A549 (cell line): ENCODE measurements at regions not wholly inside any gene's neighbourhood (a gene's known extent, or its start where the extent isn't known, plus 50 kb on each side); places are given as distances from the start of the nearest gene placed in this dataset.

Source experiments
- ATAC-seq, 2 experiments: fragments of 200-7000 bp in 1 of 2; fragments of >200 bp in 1 of 2; cut with Nextera tagmentation in 1 of 2; cut with Tn5 transposase in 1 of 2; 3 replicates each; pipeline versions ENCODE4 v1.8.0 to v1.9.1; 2018 to 2020; ENCODE audit warnings: mild to moderate bottlenecking in 1 of 2, moderate library complexity in 1 of 2
- CTCF ChIA-PET: fragments of 300-600 bp; sonication (Branson Sonifier 250); formaldehyde crosslinking; extraction: SDS; loops from one replicate; lab custom pipeline; 2021; ENCODE audit warnings: antibody characterized with exemption, inconsistent platforms; lab: Yijun Ruan, JAX
- POLR2A ChIA-PET: fragments of 350-600 bp; formaldehyde crosslinking; extraction: SDS; loops from one replicate; lab custom pipeline; 2021; ENCODE audit warnings: antibody characterized with exemption, inconsistent platforms; lab: Yijun Ruan, JAX
- DNase-seq, 2 experiments: peaks; one replicate each; pipeline versions ENCODE4 v3.0.0 to v3.0.0-alpha.2; 2011 to 2016; ENCODE audit warnings: low read depth in 1 of 2, low spot score in 1 of 2
- FAIRE-seq: peaks from 2 replicates; lab custom pipeline; 2011; peaks lifted over from hg19 to GRCh38; lab: Jason Lieb, UNC
- H3K27ac ChIP-seq, 2 experiments: fragments of >200 bp; sonication (Bioruptor Twin); formaldehyde crosslinking; 3 replicates each; pipeline ENCODE4 v1.5.1; 2016 to 2017
- H3K4me1 ChIP-seq: fragments of >200 bp; sonication (Bioruptor Twin); formaldehyde crosslinking; 3 replicates; pipeline ENCODE4 v1.6.1; 2016
- H3K4me2 ChIP-seq: fragments of >200 bp; sonication (Bioruptor Twin); formaldehyde crosslinking; 3 replicates; pipeline ENCODE4 v1.6.1; 2016
- H3K4me3 ChIP-seq: fragments of >200 bp; sonication (Bioruptor Twin); formaldehyde crosslinking; 3 replicates; pipeline ENCODE4 v1.5.1; 2016
- H3K9me3 ChIP-seq: fragments of >200 bp; sonication (Bioruptor Twin); formaldehyde crosslinking; 3 replicates; pipeline ENCODE4 v1.6.1; 2016
- CBX2 ChIP-seq: fragments of 200-600 bp; sonication (generic); IDR thresholded peaks from 2 replicates; pipeline ENCODE4 v1.6.1; 2016; ENCODE audit warnings: low read depth, mild to moderate bottlenecking, borderline replicate concordance
- CHD2 ChIP-seq: fragments of 150-350 bp; IDR thresholded peaks from 2 replicates; pipeline ENCODE4 v1.6.1; 2014; ENCODE audit warnings: low read length; ENCODE audit not compliant: partially characterized antibody
- EHF ChIP-seq: fragments of 250-450 bp; sonication (Bioruptor Pico); IDR thresholded peaks from 2 replicates; pipeline ENCODE4 v1.5.0; 2020; ENCODE audit warnings: mild to moderate bottlenecking
- ESRRA ChIP-seq: fragments of 150-350 bp; IDR thresholded peaks from 2 replicates; pipeline ENCODE4 v1.6.1; 2014; ENCODE audit warnings: mild to moderate bottlenecking, low read length, borderline replicate concordance
- GATA3 ChIP-seq: IDR thresholded peaks from 2 replicates; pipeline ENCODE4 v1.6.1; 2012; ENCODE audit warnings: borderline replicate concordance
- HDAC2 ChIP-seq: fragments of 200-600 bp; sonication (generic); IDR thresholded peaks from 2 replicates; pipeline ENCODE4 v1.6.1; 2016
- HEYL ChIP-seq: fragments of 250-450 bp; sonication (Bioruptor Pico); IDR thresholded peaks from 2 replicates; pipeline ENCODE4 v1.8.0; 2021; ENCODE audit warnings: mild to moderate bottlenecking, moderate library complexity
- HOXB5 ChIP-seq: fragments of 250-450 bp; sonication (Bioruptor Pico); IDR thresholded peaks from 2 replicates; pipeline ENCODE4 v1.5.0; 2020; ENCODE audit warnings: mild to moderate bottlenecking, moderate library complexity
- JUN ChIP-seq, 2 experiments: fragments of >200 bp; sonication (Bioruptor Twin); formaldehyde crosslinking; IDR thresholded peaks; 2 replicates in 1 of 2; 3 replicates in 1 of 2; pipeline ENCODE4 v1.6.1; 2016 to 2017
- JUNB ChIP-seq: fragments of >200 bp; sonication (Bioruptor Twin); formaldehyde crosslinking; IDR thresholded peaks from 2 replicates; pipeline ENCODE4 v1.6.1; 2016
- KDM5A ChIP-seq: fragments of 200-600 bp; sonication (generic); IDR thresholded peaks from 2 replicates; pipeline ENCODE4 v1.6.1; 2016; ENCODE audit warnings: antibody characterized with exemption, mild to moderate bottlenecking
- MAZ ChIP-seq: fragments of 150-350 bp; IDR thresholded peaks from 2 replicates; pipeline ENCODE4 v1.6.1; 2014; ENCODE audit warnings: antibody characterized with exemption, low read depth, low read length, borderline replicate concordance
- NFE2L2 ChIP-seq: fragments of 150-350 bp; conservative IDR thresholded peaks from 2 replicates; pipeline ENCODE4 v1.6.1; 2014; ENCODE audit warnings: low read length
- NPAS2 ChIP-seq: fragments of 250-450 bp; sonication (Bioruptor Pico); IDR thresholded peaks from 2 replicates; pipeline ENCODE4 v1.8.0; 2022; ENCODE audit warnings: mild to moderate bottlenecking, moderate library complexity, borderline replicate concordance
- NR3C1 ChIP-seq: fragments of >200 bp; sonication (Bioruptor Twin); formaldehyde crosslinking; IDR thresholded peaks from 3 replicates; pipeline ENCODE4 v1.6.1; 2017
- PHF8 ChIP-seq: fragments of 200-600 bp; sonication (generic); IDR thresholded peaks from 2 replicates; pipeline ENCODE4 v1.6.1; 2016; ENCODE audit warnings: low read depth, mild to moderate bottlenecking, antibody characterized with exemption, moderate library complexity, borderline replicate concordance
- POLR2AphosphoS2 ChIP-seq: conservative IDR thresholded peaks from 2 replicates; pipeline ENCODE4 v1.6.1; 2012; ENCODE audit warnings: low read length, improper control_type of control experiment, inconsistent platforms
- RFX5 ChIP-seq: fragments of 450-650 bp; IDR thresholded peaks from 2 replicates; pipeline ENCODE4 v1.7.1; 2014; ENCODE audit warnings: antibody characterized with exemption, mild to moderate bottlenecking, moderate library complexity
- SMC3 ChIP-seq: fragments of >200 bp; sonication (Bioruptor Twin); formaldehyde crosslinking; IDR thresholded peaks from 3 replicates; pipeline ENCODE4 v1.6.1; 2018; ENCODE audit warnings: inconsistent platforms
- SREBF2 ChIP-seq: fragments of 450-650 bp; IDR thresholded peaks from 2 replicates; pipeline ENCODE4 v1.6.1; 2014; ENCODE audit warnings: mild to moderate bottlenecking, moderate library complexity
- TFCP2L1 ChIP-seq: fragments of 250-450 bp; sonication (Bioruptor Pico); IDR thresholded peaks from 2 replicates; pipeline ENCODE4 v1.5.0; 2021; ENCODE audit warnings: mild to moderate bottlenecking
- TP53 ChIP-seq: fragments of 250-450 bp; sonication (Bioruptor Pico); IDR thresholded peaks from 2 replicates; pipeline ENCODE4 v1.5.0; 2021; ENCODE audit warnings: mild to moderate bottlenecking, moderate library complexity
- ZC3H11A ChIP-seq: fragments of 450-650 bp; IDR thresholded peaks from 2 replicates; pipeline ENCODE4 v1.6.1; 2014; ENCODE audit warnings: antibody characterized with exemption, mild to moderate bottlenecking
- ZFP36 ChIP-seq: fragments of 450-650 bp; IDR thresholded peaks from 2 replicates; pipeline ENCODE4 v1.6.1; 2014; ENCODE audit warnings: borderline replicate concordance; ENCODE audit not compliant: partially characterized antibody
- ZNF302 ChIP-seq: fragments of 250-450 bp; sonication (Bioruptor Pico); IDR thresholded peaks from 2 replicates; pipeline ENCODE4 v1.9.0; 2021; ENCODE audit warnings: inconsistent platforms, mild to moderate bottlenecking, moderate library complexity
- WGBS: methylation state at CpG from one replicate; pipeline ENCODE4 v1.1.6; 2017; ENCODE audit errors: missing lambda C conversion rate; 5-methylcytosine and 5-hydroxymethylcytosine counted together
- TF ChIP-seq, protein P1 (sequence below): IDR thresholded peaks from 2 replicates; pipeline ENCODE4 v1.6.1; 2012
- TF ChIP-seq, protein P2 (sequence below): fragments of 250-450 bp; sonication (Bioruptor Pico); IDR thresholded peaks from 2 replicates; pipeline ENCODE4 v1.5.0; 2020; ENCODE audit warnings: low read depth, mild to moderate bottlenecking, moderate library complexity
- TF ChIP-seq, protein P3 (sequence below): fragments of >200 bp; sonication (Bioruptor Twin); formaldehyde crosslinking; IDR thresholded peaks from 3 replicates; pipeline ENCODE4 v1.5.1; 2016
- TF ChIP-seq, protein P4 (sequence below): fragments of 150-350 bp; IDR thresholded peaks from 2 replicates; pipeline ENCODE4 v1.6.1; 2014; ENCODE audit warnings: low read depth, mild to moderate bottlenecking, low read length
- TF ChIP-seq, protein P5 (sequence below): fragments of 200-600 bp; sonication (generic); IDR thresholded peaks from 2 replicates; pipeline ENCODE4 v1.6.1; 2016; ENCODE audit warnings: antibody characterized with exemption, mild to moderate bottlenecking, moderate library complexity
- TF ChIP-seq, protein P6 (sequence below): IDR thresholded peaks from 2 replicates; pipeline ENCODE4 v1.6.1; 2012

DNA sequence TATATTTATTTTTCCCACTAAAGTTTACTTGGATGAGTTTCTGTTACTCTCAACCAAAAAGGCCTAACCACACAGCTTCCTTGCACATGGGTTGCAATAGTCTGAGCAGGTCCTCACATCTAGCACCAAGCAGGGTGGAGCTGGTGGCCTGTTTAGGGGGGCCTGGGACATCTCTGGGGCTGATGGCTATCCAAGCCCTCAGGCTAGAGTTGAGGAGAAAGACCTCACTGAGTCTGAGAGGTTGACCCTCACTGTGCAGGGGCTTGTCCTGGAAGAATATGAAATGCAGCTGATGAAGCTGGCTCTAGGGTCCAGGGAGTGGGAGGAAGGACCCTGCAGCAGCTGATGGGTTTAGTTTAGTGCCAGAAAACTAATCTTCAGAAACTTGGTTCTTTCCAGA lies 217.1 kb upstream of the MVB12B start:
- no peak for FAIRE-seq
- no peaks in the 10 kb centered on the region for H3K4me1 ChIP-seq
- ChIA-PET CTCF (no interaction called here), POLR2A (no interaction called here)
- H3K4me2 ChIP-seq, result no peak overlapping the region
- no peak overlapping the region for H3K27ac ChIP-seq
- no peak for ATAC-seq
- H3K9me3 ChIP-seq, result no peaks in the 10 kb centered on the region; the same call in 2 of the 3 replicates
- TF ChIP-seq POLR2AphosphoS2 (no peak), ESRRA (no peak), TFCP2L1 (CRISPR knock-in tag) (no peak), NR3C1 (no peak), ZC3H11A (no peak), PHF8 (no peak), KDM5A (no peak), NPAS2 (CRISPR knock-in tag) (no peak), JUNB (no peak), MAZ (no peak), RFX5 (no peak), HOXB5 (no peak), ZFP36 (no peak), EHF (CRISPR knock-in tag) (no peak), SMC3 (no peak), SREBF2 (no peak), HEYL (no peak), CHD2 (no peak), TP53 (CRISPR knock-in tag) (no peak)
- TF ChIP-seq, protein P1, sequence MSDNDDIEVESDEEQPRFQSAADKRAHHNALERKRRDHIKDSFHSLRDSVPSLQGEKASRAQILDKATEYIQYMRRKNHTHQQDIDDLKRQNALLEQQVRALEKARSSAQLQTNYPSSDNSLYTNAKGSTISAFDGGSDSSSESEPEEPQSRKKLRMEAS, result no peak
- H3K4me3 ChIP-seq, result no peak overlapping the region
- DNase-seq, result no peak

DNA sequence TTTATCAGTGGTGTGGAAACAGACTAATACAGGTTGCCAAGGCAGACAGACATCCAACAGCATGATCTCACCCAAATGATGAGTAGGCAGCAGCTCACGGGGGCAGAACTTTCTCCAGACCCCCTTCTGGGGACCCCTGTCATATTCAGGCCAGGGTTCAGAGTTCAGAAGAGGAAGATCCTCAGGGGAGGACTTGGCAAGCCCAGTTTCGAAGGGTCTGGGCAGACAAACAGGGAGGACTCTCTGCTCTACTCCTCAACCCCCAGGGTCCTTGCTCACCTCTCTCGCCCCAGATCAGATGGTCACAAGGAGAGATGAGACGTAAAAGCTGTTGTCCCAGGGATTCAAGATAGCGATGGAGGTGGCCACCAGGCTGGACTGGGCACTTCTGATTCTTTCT lies 215.1 kb upstream of the MVB12B start:
- no peaks in the 10 kb centered on the region for H3K4me1 ChIP-seq
- H3K27ac ChIP-seq, result no peak overlapping the region
- ChIA-PET CTCF (interaction anchor here (1.7 kb wide), 1 partner anchor 61 kb away, joined by 3 read pairs; no protein-coding TSS in a partner anchor), POLR2A (no interaction called here)
- no peaks in the 10 kb centered on the region; the same call in 2 of the 3 replicates for H3K9me3 ChIP-seq
- DNase-seq, result no peak
- TF ChIP-seq CBX2 (no peak), SREBF2 (no peak), HDAC2 (no peak), JUN (IDR thresholded peaks at IDR 0.05) (no peak), HOXB5 (no peak), ZFP36 (no peak), PHF8 (no peak), JUNB (no peak), ZNF302 (no peak), GATA3 (no peak), NFE2L2 (no peak), MAZ (no peak)
- TF ChIP-seq, protein P2, sequence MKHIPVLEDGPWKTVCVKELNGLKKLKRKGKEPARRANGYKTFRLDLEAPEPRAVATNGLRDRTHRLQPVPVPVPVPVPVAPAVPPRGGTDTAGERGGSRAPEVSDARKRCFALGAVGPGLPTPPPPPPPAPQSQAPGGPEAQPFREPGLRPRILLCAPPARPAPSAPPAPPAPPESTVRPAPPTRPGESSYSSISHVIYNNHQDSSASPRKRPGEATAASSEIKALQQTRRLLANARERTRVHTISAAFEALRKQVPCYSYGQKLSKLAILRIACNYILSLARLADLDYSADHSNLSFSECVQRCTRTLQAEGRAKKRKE (CRISPR knock-in tag), result no peak
- TF ChIP-seq, protein P3, sequence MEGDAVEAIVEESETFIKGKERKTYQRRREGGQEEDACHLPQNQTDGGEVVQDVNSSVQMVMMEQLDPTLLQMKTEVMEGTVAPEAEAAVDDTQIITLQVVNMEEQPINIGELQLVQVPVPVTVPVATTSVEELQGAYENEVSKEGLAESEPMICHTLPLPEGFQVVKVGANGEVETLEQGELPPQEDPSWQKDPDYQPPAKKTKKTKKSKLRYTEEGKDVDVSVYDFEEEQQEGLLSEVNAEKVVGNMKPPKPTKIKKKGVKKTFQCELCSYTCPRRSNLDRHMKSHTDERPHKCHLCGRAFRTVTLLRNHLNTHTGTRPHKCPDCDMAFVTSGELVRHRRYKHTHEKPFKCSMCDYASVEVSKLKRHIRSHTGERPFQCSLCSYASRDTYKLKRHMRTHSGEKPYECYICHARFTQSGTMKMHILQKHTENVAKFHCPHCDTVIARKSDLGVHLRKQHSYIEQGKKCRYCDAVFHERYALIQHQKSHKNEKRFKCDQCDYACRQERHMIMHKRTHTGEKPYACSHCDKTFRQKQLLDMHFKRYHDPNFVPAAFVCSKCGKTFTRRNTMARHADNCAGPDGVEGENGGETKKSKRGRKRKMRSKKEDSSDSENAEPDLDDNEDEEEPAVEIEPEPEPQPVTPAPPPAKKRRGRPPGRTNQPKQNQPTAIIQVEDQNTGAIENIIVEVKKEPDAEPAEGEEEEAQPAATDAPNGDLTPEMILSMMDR, result no peak
- TF ChIP-seq, protein P4, sequence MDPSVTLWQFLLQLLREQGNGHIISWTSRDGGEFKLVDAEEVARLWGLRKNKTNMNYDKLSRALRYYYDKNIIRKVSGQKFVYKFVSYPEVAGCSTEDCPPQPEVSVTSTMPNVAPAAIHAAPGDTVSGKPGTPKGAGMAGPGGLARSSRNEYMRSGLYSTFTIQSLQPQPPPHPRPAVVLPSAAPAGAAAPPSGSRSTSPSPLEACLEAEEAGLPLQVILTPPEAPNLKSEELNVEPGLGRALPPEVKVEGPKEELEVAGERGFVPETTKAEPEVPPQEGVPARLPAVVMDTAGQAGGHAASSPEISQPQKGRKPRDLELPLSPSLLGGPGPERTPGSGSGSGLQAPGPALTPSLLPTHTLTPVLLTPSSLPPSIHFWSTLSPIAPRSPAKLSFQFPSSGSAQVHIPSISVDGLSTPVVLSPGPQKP, result no peak
- TF ChIP-seq, protein P5, sequence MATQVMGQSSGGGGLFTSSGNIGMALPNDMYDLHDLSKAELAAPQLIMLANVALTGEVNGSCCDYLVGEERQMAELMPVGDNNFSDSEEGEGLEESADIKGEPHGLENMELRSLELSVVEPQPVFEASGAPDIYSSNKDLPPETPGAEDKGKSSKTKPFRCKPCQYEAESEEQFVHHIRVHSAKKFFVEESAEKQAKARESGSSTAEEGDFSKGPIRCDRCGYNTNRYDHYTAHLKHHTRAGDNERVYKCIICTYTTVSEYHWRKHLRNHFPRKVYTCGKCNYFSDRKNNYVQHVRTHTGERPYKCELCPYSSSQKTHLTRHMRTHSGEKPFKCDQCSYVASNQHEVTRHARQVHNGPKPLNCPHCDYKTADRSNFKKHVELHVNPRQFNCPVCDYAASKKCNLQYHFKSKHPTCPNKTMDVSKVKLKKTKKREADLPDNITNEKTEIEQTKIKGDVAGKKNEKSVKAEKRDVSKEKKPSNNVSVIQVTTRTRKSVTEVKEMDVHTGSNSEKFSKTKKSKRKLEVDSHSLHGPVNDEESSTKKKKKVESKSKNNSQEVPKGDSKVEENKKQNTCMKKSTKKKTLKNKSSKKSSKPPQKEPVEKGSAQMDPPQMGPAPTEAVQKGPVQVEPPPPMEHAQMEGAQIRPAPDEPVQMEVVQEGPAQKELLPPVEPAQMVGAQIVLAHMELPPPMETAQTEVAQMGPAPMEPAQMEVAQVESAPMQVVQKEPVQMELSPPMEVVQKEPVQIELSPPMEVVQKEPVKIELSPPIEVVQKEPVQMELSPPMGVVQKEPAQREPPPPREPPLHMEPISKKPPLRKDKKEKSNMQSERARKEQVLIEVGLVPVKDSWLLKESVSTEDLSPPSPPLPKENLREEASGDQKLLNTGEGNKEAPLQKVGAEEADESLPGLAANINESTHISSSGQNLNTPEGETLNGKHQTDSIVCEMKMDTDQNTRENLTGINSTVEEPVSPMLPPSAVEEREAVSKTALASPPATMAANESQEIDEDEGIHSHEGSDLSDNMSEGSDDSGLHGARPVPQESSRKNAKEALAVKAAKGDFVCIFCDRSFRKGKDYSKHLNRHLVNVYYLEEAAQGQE, result no peak
- TF ChIP-seq, protein P6, sequence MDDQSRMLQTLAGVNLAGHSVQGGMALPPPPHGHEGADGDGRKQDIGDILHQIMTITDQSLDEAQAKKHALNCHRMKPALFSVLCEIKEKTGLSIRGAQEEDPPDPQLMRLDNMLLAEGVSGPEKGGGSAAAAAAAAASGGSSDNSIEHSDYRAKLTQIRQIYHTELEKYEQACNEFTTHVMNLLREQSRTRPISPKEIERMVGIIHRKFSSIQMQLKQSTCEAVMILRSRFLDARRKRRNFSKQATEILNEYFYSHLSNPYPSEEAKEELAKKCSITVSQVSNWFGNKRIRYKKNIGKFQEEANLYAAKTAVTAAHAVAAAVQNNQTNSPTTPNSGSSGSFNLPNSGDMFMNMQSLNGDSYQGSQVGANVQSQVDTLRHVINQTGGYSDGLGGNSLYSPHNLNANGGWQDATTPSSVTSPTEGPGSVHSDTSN, result no peak
- WGBS, result 26% methylated on average over 5 of the region's 5 CpGs
- FAIRE-seq, result no peak
- no peak overlapping the region for H3K4me2 ChIP-seq
- ATAC-seq, result no peak
- H3K4me3 ChIP-seq, result no peak overlapping the region
